ENCODE measurements at regions not wholly inside any gene's neighbourhood (a gene's known extent, or its start where the extent isn't known, plus 50 kb on each side); places are given as distances from the start of the nearest gene placed in this dataset.

DNA sequence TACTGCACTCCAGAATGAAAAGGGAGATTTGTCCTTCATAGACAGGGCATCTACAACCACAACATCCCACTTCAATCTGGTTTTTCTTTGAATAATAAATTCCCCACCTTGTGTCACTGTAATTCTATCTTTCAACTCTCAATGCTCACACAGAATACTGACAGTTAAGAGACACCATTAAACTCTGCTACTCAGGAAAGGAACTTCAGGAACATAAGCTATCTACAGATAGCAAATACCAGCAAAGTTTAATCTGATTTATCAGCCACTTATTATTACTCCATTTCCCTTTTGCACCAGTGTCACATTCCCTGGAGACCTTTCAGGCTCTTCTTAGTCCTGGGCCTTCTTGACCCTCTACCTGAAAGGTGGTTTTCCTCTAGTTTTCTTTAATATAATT is 152.0 kb upstream of the LPP start:
- TF ChIP-seq, protein P1, sequence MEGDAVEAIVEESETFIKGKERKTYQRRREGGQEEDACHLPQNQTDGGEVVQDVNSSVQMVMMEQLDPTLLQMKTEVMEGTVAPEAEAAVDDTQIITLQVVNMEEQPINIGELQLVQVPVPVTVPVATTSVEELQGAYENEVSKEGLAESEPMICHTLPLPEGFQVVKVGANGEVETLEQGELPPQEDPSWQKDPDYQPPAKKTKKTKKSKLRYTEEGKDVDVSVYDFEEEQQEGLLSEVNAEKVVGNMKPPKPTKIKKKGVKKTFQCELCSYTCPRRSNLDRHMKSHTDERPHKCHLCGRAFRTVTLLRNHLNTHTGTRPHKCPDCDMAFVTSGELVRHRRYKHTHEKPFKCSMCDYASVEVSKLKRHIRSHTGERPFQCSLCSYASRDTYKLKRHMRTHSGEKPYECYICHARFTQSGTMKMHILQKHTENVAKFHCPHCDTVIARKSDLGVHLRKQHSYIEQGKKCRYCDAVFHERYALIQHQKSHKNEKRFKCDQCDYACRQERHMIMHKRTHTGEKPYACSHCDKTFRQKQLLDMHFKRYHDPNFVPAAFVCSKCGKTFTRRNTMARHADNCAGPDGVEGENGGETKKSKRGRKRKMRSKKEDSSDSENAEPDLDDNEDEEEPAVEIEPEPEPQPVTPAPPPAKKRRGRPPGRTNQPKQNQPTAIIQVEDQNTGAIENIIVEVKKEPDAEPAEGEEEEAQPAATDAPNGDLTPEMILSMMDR (IDR thresholded peaks at IDR 0.05) = no peak
- TF ChIP-seq POLR2AphosphoS5 (IDR thresholded peaks at IDR 0.05; ENCODE audit: low read depth, low read length) = no peak
- TF ChIP-seq RCOR1 (IDR thresholded peaks at IDR 0.05; ENCODE audit: low read length) = no peak
- TF ChIP-seq MXI1 (IDR thresholded peaks at IDR 0.05; ENCODE audit: low read depth, low read length) = no peak
- TF ChIP-seq SMC3 (IDR thresholded peaks at IDR 0.05; ENCODE audit: low read depth, low read length) = no peak
- TF ChIP-seq, protein P2, sequence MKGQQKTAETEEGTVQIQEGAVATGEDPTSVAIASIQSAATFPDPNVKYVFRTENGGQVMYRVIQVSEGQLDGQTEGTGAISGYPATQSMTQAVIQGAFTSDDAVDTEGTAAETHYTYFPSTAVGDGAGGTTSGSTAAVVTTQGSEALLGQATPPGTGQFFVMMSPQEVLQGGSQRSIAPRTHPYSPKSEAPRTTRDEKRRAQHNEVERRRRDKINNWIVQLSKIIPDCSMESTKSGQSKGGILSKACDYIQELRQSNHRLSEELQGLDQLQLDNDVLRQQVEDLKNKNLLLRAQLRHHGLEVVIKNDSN (IDR thresholded peaks at IDR 0.05; ENCODE audit: borderline replicate concordance, low read depth) = no peak
- no peak for TF ChIP-seq EZH2phosphoT487 (IDR thresholded peaks at IDR 0.05; ENCODE audit: borderline replicate concordance, low read depth)

All from SK-N-SH (cell line).